OCI-LY1 (cell line): ENCODE measurements at regions not wholly inside any gene's neighbourhood (a gene's known extent, or its start where the extent isn't known, plus 50 kb on each side); places are given as distances from the start of the nearest gene placed in this dataset.

Experiments
- EZH2 ChIP-seq: fragments of 200-600 bp; sonication (generic), shearing (Covaris generic); IDR thresholded peaks from 2 replicates; pipeline ENCODE4 v1.8.0; 2017; ENCODE audit warnings: borderline replicate concordance, mixed run types, mild to moderate bottlenecking, antibody characterized with exemption, low read length, moderate library complexity, mixed read lengths
- TF ChIP-seq, protein P1 (sequence below): fragments of 200-600 bp; sonication (generic), shearing (Covaris generic); IDR thresholded peaks from 2 replicates; pipeline ENCODE4 v1.5.1; 2017; ENCODE audit warnings: mild to moderate bottlenecking, antibody characterized with exemption, low read length, moderate library complexity, mixed read lengths

DNA sequence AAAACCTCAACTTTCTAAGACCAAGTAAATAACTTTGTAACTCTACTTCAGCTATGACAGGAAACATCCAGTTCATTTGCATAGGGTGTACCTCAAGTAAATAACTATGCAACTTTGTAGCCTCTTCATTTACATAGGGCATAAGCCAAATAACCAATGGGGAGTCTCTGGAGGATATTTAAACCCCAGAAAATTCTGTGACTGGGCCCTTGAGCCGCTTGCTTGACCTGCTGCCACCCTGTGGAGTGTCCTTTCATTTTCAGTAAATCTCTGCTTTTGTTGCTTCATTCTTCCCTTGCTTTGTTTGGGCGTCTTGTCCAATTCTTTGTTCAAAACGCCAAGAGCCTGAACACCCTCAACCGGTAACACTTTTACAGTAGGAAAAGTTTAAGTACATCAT, 1112.7 kb upstream of the NRXN1 start:
- TF ChIP-seq, protein P1, sequence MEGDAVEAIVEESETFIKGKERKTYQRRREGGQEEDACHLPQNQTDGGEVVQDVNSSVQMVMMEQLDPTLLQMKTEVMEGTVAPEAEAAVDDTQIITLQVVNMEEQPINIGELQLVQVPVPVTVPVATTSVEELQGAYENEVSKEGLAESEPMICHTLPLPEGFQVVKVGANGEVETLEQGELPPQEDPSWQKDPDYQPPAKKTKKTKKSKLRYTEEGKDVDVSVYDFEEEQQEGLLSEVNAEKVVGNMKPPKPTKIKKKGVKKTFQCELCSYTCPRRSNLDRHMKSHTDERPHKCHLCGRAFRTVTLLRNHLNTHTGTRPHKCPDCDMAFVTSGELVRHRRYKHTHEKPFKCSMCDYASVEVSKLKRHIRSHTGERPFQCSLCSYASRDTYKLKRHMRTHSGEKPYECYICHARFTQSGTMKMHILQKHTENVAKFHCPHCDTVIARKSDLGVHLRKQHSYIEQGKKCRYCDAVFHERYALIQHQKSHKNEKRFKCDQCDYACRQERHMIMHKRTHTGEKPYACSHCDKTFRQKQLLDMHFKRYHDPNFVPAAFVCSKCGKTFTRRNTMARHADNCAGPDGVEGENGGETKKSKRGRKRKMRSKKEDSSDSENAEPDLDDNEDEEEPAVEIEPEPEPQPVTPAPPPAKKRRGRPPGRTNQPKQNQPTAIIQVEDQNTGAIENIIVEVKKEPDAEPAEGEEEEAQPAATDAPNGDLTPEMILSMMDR = no peak
- TF ChIP-seq EZH2 = no peak
